HG02678 (cell line): ENCODE measurements at regions not wholly inside any gene's neighbourhood (a gene's known extent, or its start where the extent isn't known, plus 50 kb on each side); places are given as distances from the start of the nearest gene placed in this dataset.
"Not testable (repeated sequence)": the region's sequence is repeated elsewhere in the genome, so short reads cannot be mapped to it uniquely, and the experiment has no call there.

Experiments
- ATAC-seq: cut with Tn5 transposase; IDR thresholded peaks from one replicate; pipeline ENCODE4 v1.9.1; 2021; ENCODE audit warnings: mild to moderate bottlenecking, moderate library complexity; ENCODE audit not compliant: unreplicated experiment

DNA sequence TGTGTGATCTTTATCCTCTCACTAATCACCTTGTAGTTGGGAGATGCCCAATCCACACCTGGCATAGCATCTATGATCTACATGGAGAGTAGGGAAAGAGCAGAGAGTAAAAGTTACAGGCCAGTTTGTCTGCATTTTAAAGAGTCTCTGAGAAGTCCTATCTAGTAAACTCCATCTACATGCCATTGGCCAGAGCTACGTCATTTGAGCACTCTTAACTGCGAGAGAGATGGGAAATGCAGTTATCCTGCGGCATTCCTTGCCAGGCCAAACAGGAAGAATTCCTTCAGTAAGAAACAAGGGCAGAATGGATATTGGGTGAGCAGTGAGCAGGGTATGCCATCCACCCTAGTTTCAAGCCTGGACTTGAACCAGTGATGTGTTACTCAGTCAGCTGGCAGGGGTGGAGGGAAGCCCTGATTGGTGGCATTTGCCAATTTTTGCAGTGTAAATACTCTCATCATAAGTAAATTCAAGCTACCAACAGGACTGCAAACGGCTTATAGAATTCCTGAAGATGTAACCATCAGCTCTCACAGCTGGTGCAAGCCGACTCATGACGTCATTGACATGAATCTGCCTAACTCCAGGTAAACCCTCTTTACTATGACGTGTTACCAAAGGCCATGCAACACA, 156.8 kb upstream of the MSX2 start:
- ATAC-seq = no peak

- no peak for ATAC-seq
Observed at GRCh38 chr5:174570662-174571061, 153.7 kb upstream of the MSX2 start.

DNA sequence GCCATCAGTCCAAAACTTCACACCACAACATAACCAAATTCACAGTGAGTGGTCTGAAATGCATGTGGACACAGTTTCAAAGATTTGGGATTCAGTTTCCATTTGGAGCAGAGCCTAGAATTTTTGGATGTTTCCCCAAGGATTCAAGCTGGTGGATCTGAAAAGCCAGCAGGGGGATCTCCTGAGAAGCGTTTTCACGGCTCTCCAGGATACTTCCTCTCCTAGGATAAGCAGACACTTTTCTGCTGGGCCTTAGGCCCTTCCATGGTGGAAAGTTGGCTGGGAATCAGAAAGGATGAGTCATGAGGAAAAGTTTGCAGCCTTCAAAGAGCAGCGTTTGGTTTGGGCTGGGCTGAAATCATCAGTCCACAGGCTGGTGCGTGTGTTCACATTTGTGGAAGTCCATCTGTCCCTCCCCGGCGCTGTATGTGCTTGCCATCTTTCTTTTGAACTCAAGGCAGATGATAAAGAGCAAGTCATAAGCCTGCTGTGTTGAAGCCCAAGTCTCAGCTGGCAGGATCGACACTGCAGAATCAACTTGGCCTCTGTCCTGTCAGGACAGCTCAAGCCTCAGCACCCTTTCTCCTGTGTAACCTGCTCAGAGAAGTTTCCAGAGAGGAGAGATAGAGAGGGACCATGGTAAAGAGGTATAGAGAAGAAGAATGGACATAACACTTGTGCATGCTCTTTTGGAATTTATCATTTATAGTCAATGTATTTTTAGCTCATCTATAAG, 152.6 kb upstream of the MSX2 start:
- no peak for ATAC-seq

GRCh38 chr5:174572591-174572990, 151.8 kb upstream of the MSX2 start:
- no peak for ATAC-seq

DNA sequence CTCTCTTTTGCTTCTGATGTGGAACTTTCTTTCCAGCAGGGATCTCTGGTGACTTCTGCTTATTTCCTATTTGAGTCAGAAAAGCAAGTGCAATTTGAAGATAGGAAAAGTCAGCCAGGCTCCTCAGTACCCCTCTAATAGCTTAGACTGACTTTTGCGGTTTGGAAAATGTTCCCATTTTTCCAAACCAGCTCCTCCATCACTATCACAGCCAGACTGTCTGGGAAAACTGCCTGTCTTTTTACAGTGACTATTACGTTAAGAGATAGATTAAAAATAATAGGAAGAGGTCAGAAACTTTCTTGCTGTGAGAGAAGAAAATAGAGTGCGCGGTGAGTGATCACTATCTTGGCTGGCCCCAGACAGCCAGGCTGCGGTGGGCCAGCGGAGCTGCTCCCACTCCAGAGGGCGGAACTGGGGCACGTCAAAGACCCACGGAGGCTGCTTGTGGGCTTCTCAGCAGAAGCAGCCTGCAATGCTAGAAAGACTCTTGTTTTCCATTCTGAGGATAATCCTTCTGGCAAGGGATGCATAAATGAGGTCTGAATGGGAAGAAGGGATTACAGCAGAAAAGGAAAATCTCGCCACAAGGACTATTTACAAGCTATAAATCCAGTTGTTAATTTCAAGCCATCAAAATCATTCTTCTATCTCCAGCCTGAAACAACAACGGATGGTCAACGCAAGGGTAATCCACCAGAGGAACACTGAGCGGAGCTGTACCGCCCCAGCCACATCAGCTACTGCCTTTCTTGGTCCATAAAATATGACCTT, 151.0 kb upstream of the MSX2 start:
- ATAC-seq = no peak

GRCh38 chr5:174575043-174575442, 149.3 kb upstream of the MSX2 start:
- no peak for ATAC-seq

GRCh38 chr5:174576042-174576441, 148.3 kb upstream of the MSX2 start:
- no peak for ATAC-seq

DNA sequence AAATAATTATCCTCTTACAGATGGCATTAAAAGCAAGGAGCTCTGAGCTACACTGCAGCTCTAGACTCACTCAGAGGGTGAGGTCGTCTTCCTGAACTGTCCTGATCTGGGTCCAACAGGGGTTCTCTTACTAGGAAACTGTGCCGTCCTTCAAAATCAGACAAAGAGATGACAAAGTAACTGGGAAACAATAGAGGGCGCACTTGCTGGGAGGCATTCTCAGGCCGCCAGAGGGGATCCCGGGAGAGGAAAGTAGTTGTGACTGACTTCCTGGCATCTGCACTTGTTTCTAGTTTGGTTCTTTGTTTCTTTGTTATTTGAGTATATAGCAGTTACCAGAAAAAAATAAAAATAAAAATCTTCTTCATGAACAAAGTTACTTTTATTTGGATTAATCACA, 142.9 kb upstream of the MSX2 start:
- no peak for ATAC-seq

DNA sequence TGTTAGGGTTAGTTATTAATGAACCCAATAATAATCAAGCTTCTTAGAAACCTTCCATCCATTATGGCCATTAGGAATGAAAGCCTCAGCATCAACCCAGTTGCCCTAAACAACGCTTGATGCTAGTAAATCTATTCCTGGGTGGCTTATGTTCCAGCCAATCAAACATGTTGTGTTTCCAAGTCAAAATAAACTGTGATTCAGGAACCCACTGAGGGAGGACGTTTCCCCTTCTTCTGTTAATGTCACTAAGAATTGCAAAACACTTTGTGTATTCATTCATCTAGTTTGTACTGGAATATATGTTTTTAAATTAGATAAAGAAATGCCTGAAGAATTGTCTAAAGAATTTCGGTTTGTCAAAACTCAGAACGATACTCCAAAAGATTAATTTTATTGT, 142.5 kb upstream of the MSX2 start:
- ATAC-seq = no peak

GRCh38 chr5:174583071-174583470, 141.3 kb upstream of the MSX2 start:
- no peak for ATAC-seq

GRCh38 chr5:174585472-174585871, 138.9 kb upstream of the MSX2 start:
- no peak for ATAC-seq

DNA sequence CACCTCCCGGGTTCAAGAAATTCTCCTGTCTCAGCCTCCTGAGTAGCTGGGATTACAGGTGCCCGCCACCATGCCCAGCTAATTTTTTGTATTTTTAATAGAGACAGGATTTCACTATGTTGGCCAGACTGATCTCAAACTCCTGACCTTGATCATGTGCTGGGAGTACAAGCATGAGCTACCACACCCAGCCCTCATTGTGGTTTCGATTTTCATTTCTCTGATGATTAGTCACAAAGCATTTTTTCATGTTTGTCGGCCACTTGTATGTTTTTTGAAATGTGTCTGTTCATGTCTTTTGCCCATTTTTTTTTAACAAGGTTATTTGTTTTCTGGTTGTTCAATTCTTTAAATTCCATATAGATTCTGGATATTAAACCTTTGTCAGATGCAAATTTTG, 138.2 kb upstream of the MSX2 start:
- not testable (repeated sequence) for ATAC-seq

DNA sequence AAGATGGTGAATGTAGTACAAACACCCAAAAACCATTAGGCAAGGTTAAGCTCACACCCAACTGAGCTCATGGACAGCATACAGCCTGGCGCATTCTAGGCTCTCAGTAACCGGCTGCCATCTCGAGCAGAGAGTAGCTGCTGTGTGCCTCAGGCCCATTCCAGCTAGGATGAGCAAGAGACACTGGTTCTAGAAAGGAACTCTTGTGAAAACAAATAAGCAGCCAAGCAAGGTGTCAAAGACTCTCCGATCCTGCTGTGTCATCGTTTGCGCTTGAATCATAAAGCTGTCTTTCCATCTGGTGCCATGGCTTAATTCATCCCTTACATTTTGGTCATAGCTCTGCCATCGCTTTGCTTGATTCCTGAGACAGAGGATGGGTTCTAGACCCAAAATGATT, 135.4 kb upstream of the MSX2 start:
- no peak for ATAC-seq

- ATAC-seq = no peak
Observed at GRCh38 chr5:174589599-174589998, 134.8 kb upstream of the MSX2 start.

DNA sequence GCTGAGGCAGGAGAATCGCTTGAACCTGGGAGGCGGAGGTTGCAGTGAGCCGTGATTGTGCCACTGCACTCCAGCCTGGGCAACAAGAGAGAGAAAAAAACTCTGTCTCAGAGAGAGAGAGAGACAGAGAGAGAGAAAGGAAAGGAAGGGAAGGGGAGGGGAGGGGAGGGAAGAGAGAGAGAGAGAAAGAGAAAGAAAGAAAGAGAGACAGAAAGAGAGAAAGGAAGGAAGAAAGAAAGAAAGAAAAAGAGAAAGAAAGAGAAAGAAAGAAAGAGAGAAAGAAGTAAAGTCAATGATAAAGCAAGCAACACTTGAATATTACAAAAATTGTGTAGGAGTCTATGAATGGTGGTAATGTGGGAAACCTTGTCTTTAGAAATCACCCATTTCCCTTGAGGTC, 133.6 kb upstream of the MSX2 start:
- no peak for ATAC-seq

DNA sequence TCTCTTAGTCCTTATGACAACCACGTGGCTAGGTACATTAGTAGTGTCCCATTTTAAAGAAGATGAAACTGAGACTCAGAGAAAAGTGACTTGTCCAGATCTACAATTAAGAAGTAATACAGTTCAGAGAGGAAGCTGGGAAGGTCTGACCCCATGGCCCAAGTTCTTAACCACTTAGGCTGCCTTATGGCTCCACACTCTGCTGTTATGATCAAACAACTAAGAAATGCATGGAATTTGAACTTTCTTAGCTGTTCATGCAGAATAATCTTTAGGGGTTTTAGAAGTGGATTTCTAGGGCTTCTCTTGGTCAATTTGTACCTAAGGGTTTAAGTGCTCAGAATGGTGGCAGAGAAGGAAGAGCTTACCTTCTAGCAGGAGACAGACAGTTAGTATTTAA, 128.0 kb upstream of the MSX2 start:
- no peak for ATAC-seq

DNA sequence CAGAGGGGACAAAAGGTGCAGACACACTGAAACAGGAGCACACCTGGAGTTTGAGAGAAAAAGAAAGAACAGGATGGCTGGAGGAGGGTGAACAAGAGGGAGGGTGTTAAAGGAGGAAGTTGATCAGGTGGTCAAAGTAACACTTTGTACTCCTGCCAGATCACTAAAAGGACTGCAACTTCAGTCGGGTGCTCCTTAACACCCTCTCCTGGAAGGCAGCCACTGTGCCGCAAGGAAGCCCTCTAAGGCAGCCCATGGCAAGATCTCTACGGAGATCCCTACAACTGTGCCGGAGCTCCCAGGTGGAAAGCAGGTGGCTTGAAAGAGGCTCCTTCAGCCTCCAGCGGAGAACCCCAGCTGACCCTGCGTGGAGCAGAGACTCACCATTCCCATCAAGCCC, 124.4 kb upstream of the MSX2 start:
- ATAC-seq = no peak

DNA sequence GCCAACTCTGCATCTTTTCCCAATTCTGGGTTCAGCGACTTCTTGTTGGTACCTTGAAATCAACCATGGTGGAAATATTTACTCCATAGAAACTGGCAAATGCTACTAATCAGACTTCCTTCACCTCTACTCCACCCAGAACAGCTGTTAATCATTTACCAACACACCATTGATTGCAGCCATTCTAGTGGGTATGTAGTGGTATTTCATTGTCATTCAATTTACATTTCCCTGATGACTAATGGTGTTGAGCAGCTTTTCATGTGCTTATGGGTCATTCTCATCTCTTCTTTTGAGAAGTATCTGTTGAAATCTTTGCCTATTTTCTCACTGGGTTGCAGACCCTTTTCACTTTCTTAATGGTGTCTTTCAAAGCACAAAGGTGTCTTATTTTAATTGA, 122.4 kb upstream of the MSX2 start:
- no peak for ATAC-seq

GRCh38 chr5:174606153-174606552, 118.2 kb upstream of the MSX2 start:
- no peak for ATAC-seq

- ATAC-seq = no peak
Observed at GRCh38 chr5:174606646-174607045, 117.7 kb upstream of the MSX2 start.

GRCh38 chr5:174607205-174607604, 117.2 kb upstream of the MSX2 start:
- ATAC-seq = no peak

DNA sequence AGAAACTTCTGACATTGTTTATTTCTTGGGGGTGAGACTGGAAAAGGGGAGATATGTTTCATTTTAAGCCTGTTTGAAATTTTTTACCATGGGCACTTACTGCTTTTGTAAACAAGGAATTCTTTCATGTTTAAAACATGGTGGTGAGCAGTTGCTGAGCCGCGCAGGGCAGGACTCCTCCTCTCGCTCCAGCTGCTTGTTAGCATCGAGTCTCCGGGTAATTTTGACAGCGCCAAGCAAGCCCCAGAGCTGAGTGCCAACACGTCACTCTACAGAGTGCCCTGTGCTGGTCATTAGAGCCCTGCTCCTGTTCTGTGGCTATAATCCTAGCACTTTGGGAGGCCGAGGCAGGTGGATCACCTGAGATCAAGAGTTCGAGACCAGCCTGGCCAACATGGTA, 116.5 kb upstream of the MSX2 start:
- no peak for ATAC-seq
